ENCODE measurements at regions not wholly inside any gene's neighbourhood (a gene's known extent, or its start where the extent isn't known, plus 50 kb on each side); places are given as distances from the start of the nearest gene placed in this dataset.
"Not testable (repeated sequence)": the region's sequence is repeated elsewhere in the genome, so short reads cannot be mapped to it uniquely, and the experiment has no call there.

DNA sequence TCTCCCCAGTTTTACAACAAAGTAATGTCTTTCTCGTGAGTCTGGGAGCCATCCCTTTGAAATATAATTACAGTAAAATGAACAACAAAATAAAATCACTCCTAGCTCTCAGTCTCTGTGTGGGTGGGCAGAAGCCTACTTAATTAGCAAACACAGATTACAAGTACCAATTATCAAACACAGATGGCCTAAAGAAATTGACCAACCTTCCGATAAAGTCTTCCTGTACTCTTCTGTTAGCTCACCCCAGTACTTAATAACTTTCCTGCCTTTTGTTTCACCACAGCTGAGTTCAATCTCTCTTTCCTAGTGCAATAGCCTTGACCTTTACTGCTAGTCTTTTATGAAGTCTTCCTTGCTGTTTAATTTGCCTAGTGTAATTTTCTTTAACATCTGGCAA is 719.2 kb upstream of the MBL2 start:
- in situ Hi-C loops (cut with HindIII; ENCODE audit: low sequenced_read_pairs) = no loop called here
- H3K4me3 ChIP-seq (ENCODE audit: low read depth, low read length) = no peak overlapping the region
- DNase-seq (ENCODE audit: low read depth) = no peak
- TF ChIP-seq, protein P1, sequence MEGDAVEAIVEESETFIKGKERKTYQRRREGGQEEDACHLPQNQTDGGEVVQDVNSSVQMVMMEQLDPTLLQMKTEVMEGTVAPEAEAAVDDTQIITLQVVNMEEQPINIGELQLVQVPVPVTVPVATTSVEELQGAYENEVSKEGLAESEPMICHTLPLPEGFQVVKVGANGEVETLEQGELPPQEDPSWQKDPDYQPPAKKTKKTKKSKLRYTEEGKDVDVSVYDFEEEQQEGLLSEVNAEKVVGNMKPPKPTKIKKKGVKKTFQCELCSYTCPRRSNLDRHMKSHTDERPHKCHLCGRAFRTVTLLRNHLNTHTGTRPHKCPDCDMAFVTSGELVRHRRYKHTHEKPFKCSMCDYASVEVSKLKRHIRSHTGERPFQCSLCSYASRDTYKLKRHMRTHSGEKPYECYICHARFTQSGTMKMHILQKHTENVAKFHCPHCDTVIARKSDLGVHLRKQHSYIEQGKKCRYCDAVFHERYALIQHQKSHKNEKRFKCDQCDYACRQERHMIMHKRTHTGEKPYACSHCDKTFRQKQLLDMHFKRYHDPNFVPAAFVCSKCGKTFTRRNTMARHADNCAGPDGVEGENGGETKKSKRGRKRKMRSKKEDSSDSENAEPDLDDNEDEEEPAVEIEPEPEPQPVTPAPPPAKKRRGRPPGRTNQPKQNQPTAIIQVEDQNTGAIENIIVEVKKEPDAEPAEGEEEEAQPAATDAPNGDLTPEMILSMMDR (IDR thresholded peaks at IDR 0.05; ENCODE audit: low read depth, low read length, missing control alignments) = no peak

DNA sequence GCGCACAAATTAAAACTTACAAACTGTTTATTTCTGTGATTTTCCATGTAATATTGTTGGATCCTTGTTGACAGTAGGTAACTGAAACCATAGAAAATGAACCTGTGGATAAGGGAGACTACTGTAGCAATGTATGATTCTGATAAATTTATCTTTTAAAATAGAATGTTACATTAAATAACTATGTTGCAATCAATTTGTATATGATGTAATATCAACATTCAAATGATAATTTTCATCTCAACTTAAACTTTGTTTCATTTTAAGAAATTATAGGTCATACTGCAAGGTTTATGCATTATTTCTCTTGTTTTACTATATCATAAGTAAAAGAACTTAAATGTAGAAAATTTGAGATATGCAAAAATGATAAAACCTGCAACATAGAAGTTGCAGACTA is 718.0 kb upstream of the MBL2 start:
- H3K4me3 ChIP-seq (ENCODE audit: low read depth, low read length) = no peak overlapping the region
- DNase-seq (ENCODE audit: low read depth) = no peak
- TF ChIP-seq, protein P1 (IDR thresholded peaks at IDR 0.05; ENCODE audit: low read depth, low read length, missing control alignments) = no peak
- in situ Hi-C loops (cut with HindIII; ENCODE audit: low sequenced_read_pairs) = no loop called here

DNA sequence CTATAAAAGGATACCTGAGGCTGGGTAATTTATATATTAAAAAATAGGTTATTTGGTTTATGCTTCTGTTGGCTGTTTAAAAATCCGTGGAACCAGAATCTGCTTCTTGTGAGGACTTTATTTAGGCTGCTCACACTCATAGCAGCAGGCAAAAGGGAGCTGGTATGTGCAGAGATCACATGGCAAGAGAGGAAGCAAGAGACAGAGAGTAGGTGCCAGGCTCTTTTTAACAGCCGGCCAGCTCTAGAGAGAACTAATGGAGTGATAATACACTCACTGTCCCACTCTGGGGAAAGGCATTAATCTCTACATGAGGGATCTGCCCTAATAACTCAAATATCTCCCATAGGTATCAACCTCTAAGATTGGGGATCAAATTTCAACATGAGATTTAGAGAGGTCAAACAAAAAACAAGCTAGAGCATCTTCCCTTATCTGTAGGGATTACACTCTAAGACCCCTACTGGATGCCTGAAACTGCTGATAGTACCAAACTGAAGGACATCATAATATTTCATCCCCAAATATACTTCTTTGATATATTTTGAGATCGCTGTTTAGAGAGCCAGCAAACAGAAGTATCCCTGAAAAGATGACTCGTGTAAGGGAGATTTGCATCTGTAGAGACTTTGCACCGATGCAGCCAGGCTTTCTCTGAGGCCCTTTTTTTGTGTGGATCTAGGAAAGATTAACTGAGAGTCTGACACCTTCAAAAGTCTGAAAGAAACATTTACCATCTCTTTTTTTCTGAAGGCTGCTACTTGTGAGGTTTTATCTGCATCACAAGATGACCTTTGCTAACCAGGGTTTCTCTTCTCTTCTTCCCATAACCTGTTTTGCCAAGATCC is 717.0 kb upstream of the MBL2 start:
- no peak overlapping the region for H3K4me3 ChIP-seq (ENCODE audit: low read depth, low read length)
- in situ Hi-C loops (cut with HindIII; ENCODE audit: low sequenced_read_pairs) = no loop called here
- TF ChIP-seq, protein P1 (IDR thresholded peaks at IDR 0.05; ENCODE audit: low read depth, low read length, missing control alignments) = no peak
- no peak for DNase-seq (ENCODE audit: low read depth)

DNA sequence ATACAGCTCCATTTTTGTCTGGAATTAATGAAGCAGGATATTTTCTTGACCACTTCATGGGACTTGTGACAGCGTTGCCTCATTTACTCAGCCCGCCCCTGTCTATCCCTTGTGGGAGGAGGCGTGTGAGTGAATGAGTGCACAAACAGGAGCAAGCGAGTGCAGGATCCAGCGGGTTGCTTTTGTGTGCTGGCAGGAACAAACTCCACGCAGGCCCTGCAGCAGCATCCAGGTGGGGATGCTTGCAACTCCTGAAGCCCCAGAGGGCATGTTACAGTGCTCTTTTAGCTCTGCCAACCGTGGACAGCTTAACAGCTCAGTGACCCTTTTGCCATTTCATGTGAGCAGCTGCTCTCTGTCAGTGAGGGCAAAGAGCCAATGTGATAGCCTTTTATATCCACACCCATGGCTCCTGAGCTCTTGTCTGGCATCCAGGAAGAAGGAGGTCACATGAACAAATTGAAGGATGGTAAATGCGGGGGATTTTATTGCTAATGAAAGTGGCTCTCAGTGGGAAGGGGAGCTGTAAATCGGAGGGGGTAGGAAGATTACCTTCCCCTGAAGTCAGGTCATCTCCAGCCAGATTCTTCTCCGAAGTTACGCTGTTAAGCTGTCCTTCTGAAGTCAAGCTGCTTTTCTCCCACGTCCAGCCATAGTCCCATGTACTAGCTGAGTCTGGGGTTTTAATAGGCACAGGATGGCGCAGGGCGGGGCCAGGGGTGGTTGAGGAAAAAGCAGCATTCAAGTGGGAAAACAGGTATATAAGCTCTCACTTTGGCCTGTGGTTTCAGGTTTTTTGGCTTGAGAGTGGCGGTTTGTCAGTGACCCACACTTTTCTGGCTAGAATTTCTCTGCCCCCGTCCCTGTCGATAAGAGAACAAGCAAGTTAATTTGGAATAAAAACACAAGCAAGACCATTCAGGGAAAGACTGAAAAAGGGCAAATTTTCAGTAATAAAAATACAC is 714.7 kb upstream of the MBL2 start:
- TF ChIP-seq, protein P1 (IDR thresholded peaks at IDR 0.05; ENCODE audit: low read depth, low read length, missing control alignments) = no peak
- in situ Hi-C loops (cut with HindIII; ENCODE audit: low sequenced_read_pairs) = no loop called here
- no peak overlapping the region for H3K4me3 ChIP-seq (ENCODE audit: low read depth, low read length)
- no peak for DNase-seq (ENCODE audit: low read depth)

DNA sequence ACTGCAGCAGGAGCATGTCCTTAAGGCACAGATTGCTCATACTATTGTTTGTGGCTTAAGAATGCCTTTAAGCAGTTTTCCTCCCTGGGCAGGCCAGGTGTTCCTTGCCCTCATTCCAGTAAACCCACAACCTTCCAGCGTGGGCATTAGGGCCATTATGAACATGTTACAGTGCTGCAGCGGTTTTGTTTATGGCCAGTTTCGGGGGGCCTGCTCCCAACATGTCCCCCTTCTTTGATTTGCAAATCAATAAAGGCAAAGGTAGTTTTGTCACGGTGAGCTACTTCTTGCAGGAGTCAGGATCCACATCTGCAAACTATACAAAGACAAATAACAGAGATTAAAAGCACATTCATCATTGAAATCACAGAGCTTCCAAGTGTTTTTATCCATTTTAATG is 712.8 kb upstream of the MBL2 start:
- H3K4me3 ChIP-seq (ENCODE audit: low read depth, low read length); DNase-seq (ENCODE audit: low read depth); in situ Hi-C loops (cut with HindIII; ENCODE audit: low sequenced_read_pairs): not testable (repeated sequence)

DNA sequence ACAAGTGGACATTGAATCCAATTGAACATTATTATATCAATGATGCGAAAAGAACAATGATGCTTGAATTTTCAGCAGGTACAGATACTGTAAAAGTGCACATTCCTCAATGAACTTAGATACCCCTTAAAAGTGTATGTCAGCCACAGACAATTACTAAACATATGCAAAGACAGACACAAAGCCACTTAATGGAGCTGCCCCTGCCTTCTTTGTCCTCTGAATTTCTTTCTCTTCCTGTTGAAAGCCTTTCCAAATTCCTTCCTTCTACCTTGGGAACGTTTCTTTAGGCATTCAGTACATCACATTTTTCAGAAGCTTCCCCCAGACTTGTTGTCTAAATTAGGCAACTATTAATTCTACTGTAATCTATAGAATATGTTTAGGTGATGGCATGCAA is 706.8 kb upstream of the MBL2 start:
- TF ChIP-seq, protein P1 (IDR thresholded peaks at IDR 0.05; ENCODE audit: low read depth, low read length, missing control alignments) = no peak
- H3K4me3 ChIP-seq (ENCODE audit: low read depth, low read length) = no peak overlapping the region
- in situ Hi-C loops (cut with HindIII; ENCODE audit: low sequenced_read_pairs) = no loop called here
- no peak for DNase-seq (ENCODE audit: low read depth)

DNA sequence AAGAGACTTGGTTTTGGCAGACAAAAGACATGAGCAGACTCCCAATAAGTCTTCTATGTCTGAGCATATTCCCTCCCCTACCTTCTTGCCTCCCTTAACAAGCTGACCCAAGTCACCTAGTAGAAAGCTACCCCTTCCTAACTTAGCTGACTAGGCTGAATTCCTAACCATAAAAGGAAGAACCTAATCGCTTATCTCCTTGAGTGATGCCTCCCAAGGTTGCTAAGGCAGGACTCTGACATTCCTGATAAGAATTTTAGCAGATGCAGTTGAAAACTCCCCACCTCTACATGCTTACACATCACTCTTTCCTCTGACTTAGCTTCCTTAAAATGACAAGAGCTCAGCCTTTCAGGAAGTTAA is 704.7 kb upstream of the MBL2 start:
- TF ChIP-seq, protein P1 (IDR thresholded peaks at IDR 0.05; ENCODE audit: low read depth, low read length, missing control alignments) = no peak
- no peak overlapping the region for H3K4me3 ChIP-seq (ENCODE audit: low read depth, low read length)
- no peak for DNase-seq (ENCODE audit: low read depth)
- in situ Hi-C loops (cut with HindIII; ENCODE audit: low sequenced_read_pairs) = no loop called here

Data from astrocyte of the cerebellum (primary cell).